OCI-LY3 (cell line): ENCODE measurements at regions not wholly inside any gene's neighbourhood (a gene's known extent, or its start where the extent isn't known, plus 50 kb on each side); places are given as distances from the start of the nearest gene placed in this dataset.

ENCODE experiments used
- H2AFZ ChIP-seq: fragments of 200-600, 300-600 bp; shearing (Covaris generic); 2 replicates; pipeline ENCODE4 v1.6.0; 2014; ENCODE audit warnings: antibody characterized with exemption, low read depth, low read length
- H3K27ac ChIP-seq: fragments of 200-600, 300-600 bp; sonication (generic); 2 replicates; pipeline ENCODE4 v1.5.1; 2014; ENCODE audit warnings: mild to moderate bottlenecking, low read length, moderate library complexity, mixed read lengths
- H3K27me3 ChIP-seq: fragments of 200-600, 300-600 bp; sonication (generic); 2 replicates; pipeline ENCODE4 v1.6.1; 2014; ENCODE audit warnings: low read depth, low read length, mixed read lengths
- H3K36me3 ChIP-seq: fragments of 200-600, 300-600 bp; sonication (generic); replicated peaks from 2 replicates; pipeline ENCODE3; 2014; ENCODE audit warnings: low read depth, low read length, mixed read lengths
- H3K4me1 ChIP-seq: fragments of 300-600, 200-600 bp; sonication (generic); 2 replicates; pipeline ENCODE4 v1.6.1; 2014; ENCODE audit warnings: low read length, mixed read lengths
- H3K4me2 ChIP-seq: fragments of 200-600, 300-600 bp; sonication (generic); 2 replicates; pipeline ENCODE4 v1.6.1; 2014; ENCODE audit warnings: low read length, mixed read lengths
- H3K4me3 ChIP-seq: fragments of 300-600, 200-600 bp; sonication (generic); 2 replicates; pipeline ENCODE4 v1.5.1; 2014; ENCODE audit warnings: antibody characterized with exemption, mild to moderate bottlenecking, low read length, moderate library complexity
- H3K79me2 ChIP-seq: fragments of 300-600, 200-600 bp; shearing (Covaris generic); 2 replicates; pipeline ENCODE4 v1.6.1; 2014; ENCODE audit warnings: mild to moderate bottlenecking, low read length, mixed read lengths
- H3K9ac ChIP-seq: fragments of 300-600, 200-600 bp; shearing (Covaris generic); 2 replicates; pipeline ENCODE4 v1.6.0; 2014; ENCODE audit warnings: mild to moderate bottlenecking, low read length, moderate library complexity
- H3K9me3 ChIP-seq: fragments of 200-600, 300-600 bp; shearing (Covaris generic); 2 replicates; pipeline ENCODE4 v1.6.1; 2014; ENCODE audit warnings: low read length, mixed read lengths; ENCODE audit not compliant: insufficient read depth
- H4K20me1 ChIP-seq: fragments of 200-600, 300-600 bp; sonication (generic); 2 replicates; pipeline ENCODE4 v1.6.1; 2016; ENCODE audit warnings: low read length, mixed read lengths; ENCODE audit not compliant: insufficient read depth
- CTCF ChIP-seq: fragments of 200-600, 300-600 bp; sonication (generic); IDR thresholded peaks from 2 replicates; pipeline ENCODE4 v1.5.1; 2014; ENCODE audit warnings: antibody characterized with exemption, low read length, low read depth
- EZH2phosphoT487 ChIP-seq: fragments of 200-600 bp; shearing (Covaris generic); IDR thresholded peaks from 2 replicates; pipeline ENCODE4 v1.6.1; 2018; ENCODE audit warnings: antibody characterized with exemption, mixed run types, low read depth

- TF ChIP-seq CTCF (no peak), EZH2phosphoT487 (no peak)
- no peaks in the 10 kb centered on the region for H3K27me3 ChIP-seq
- H3K79me2 ChIP-seq = no peaks in the 10 kb centered on the region
- no peak overlapping the region for H3K27ac ChIP-seq
- H3K4me3 ChIP-seq = no peak overlapping the region
- no peaks in the 10 kb centered on the region for H3K36me3 ChIP-seq
- H3K4me1 ChIP-seq = no peaks in the 10 kb centered on the region
- no peak overlapping the region for H3K4me2 ChIP-seq
- H2AFZ ChIP-seq = no peak overlapping the region
- no peak overlapping the region for H3K9ac ChIP-seq
- 0 out of 2 replicates have a peak, but pooled peaks cover 1% of the 10 kb centered on the region for H3K9me3 ChIP-seq
- no peaks in the 10 kb centered on the region for H4K20me1 ChIP-seq
These were observed 136.4 kb upstream of the CYP1B1 start for GRCh38 chr2:38212312-38212711.

- no peak overlapping the region for H3K4me2 ChIP-seq
- H3K9me3 ChIP-seq = 0 out of 2 replicates have a peak, but pooled peaks cover 6% of the 10 kb centered on the region
- H3K79me2 ChIP-seq = no peaks in the 10 kb centered on the region
- no peak for TF ChIP-seq CTCF
- TF ChIP-seq EZH2phosphoT487 = no peak
- H3K9ac ChIP-seq = no peak overlapping the region
- no peaks in the 10 kb centered on the region for H4K20me1 ChIP-seq
- H3K27ac ChIP-seq = no peak overlapping the region
- H3K4me3 ChIP-seq = no peak overlapping the region
- H3K4me1 ChIP-seq = no peaks in the 10 kb centered on the region
- no peaks in the 10 kb centered on the region for H3K36me3 ChIP-seq
- H3K27me3 ChIP-seq = no peaks in the 10 kb centered on the region
- H2AFZ ChIP-seq = no peak overlapping the region
These were observed 131.2 kb upstream of the CYP1B1 start for GRCh38 chr2:38207168-38207567.

GRCh38 chr2:38203446-38203810 lies 127.5 kb upstream of the CYP1B1 start:
- Histone ChIP-seq H3K27me3 (0 out of 2 replicates have a peak, but pooled peaks cover 3% of the 10 kb centered on the region), H4K20me1 (no peaks in the 10 kb centered on the region), H3K9me3 (0 out of 2 replicates have a peak, but pooled peaks cover 6% of the 10 kb centered on the region), H3K79me2 (no peaks in the 10 kb centered on the region), H3K9ac (no peak overlapping the region), H3K27ac (no peak overlapping the region), H3K36me3 (no peaks in the 10 kb centered on the region), H3K4me2 (no peak overlapping the region), H3K4me3 (no peak overlapping the region), H3K4me1 (no peaks in the 10 kb centered on the region), H2AFZ (no peak overlapping the region)
- TF ChIP-seq CTCF (no peak), EZH2phosphoT487 (no peak)

GRCh38 chr2:38202713-38203445 lies 126.9 kb upstream of the CYP1B1 start:
- TF ChIP-seq CTCF (no peak), EZH2phosphoT487 (no peak)
- no peaks in the 10 kb centered on the region for H3K36me3 ChIP-seq

More at GRCh38 chr2:38202713-38203445, 126.9 kb upstream of the CYP1B1 start:
- H3K4me2 ChIP-seq = no peak overlapping the region
- H3K9ac ChIP-seq = no peak overlapping the region
- H3K9me3 ChIP-seq = 0 out of 2 replicates have a peak, but pooled peaks cover 6% of the 10 kb centered on the region
- H3K79me2 ChIP-seq = no peaks in the 10 kb centered on the region
- no peaks in the 10 kb centered on the region for H3K4me1 ChIP-seq
- no peak overlapping the region for H2AFZ ChIP-seq
- no peak overlapping the region for H3K27ac ChIP-seq
- H3K4me3 ChIP-seq = no peak overlapping the region
- H4K20me1 ChIP-seq = no peaks in the 10 kb centered on the region
- H3K27me3 ChIP-seq = 0 out of 2 replicates have a peak, but pooled peaks cover 3% of the 10 kb centered on the region
